Activated CD8-positive, alpha-beta memory T cell treated with anti-CD3 and anti-CD28 coated beads for 24 hours (primary cell): ENCODE measurements at regions not wholly inside any gene's neighbourhood (a gene's known extent, or its start where the extent isn't known, plus 50 kb on each side); places are given as distances from the start of the nearest gene placed in this dataset.
A peak's percentile ranks its signal among the peaks of the same experiment; 100 is the strongest.

ENCODE experiments used
- DNase-seq: peaks from one replicate; pipeline ENCODE4 v3.0.0-alpha.2; 2020

- DNase-seq = no peak
Observed at GRCh38 chr18:76771192-76771799, 51.1 kb upstream of the ZNF236 start.

GRCh38 chr18:76767954-76768353 lies 54.4 kb upstream of the ZNF236 start:
- DNase-seq = no peak

GRCh38 chr18:76766429-76766828 lies 55.9 kb upstream of the ZNF236 start:
- no peak for DNase-seq

- no peak for DNase-seq
Observed at GRCh38 chr18:76765649-76766048, 56.7 kb upstream of the ZNF236 start.

- DNase-seq = no peak
Observed at GRCh38 chr18:76764291-76764901, 58.0 kb upstream of the ZNF236 start.

- no peak for DNase-seq
Observed at GRCh38 chr18:76759056-76759455, 63.3 kb upstream of the ZNF236 start.

- DNase-seq = no peak
Observed at GRCh38 chr18:76757925-76758324, 64.4 kb upstream of the ZNF236 start.

GRCh38 chr18:76757335-76757734 lies 65.0 kb upstream of the ZNF236 start:
- DNase-seq = no peak

GRCh38 chr18:76756531-76757253 lies 65.7 kb upstream of the ZNF236 start:
- no peak for DNase-seq

GRCh38 chr18:76754351-76754750 lies 68.0 kb upstream of the ZNF236 start:
- no peak for DNase-seq

GRCh38 chr18:76752400-76752799 lies 70.0 kb upstream of the ZNF236 start:
- no peak for DNase-seq

- no peak for DNase-seq
Observed at GRCh38 chr18:76750917-76751890, 71.2 kb upstream of the ZNF236 start.

- no peak for DNase-seq
Observed at GRCh38 chr18:76750269-76750668, 72.1 kb upstream of the ZNF236 start.

- DNase-seq = no peak
Observed at GRCh38 chr18:76747676-76748075, 74.7 kb upstream of the ZNF236 start.

- no peak for DNase-seq
Observed at GRCh38 chr18:76741346-76741745, 81.0 kb upstream of the ZNF236 start.

GRCh38 chr18:76736309-76736708 lies 86.0 kb upstream of the ZNF236 start:
- DNase-seq = no peak

GRCh38 chr18:76730901-76731300 lies 91.5 kb upstream of the ZNF236 start:
- no peak for DNase-seq

- no peak for DNase-seq
Observed at GRCh38 chr18:76727589-76727988, 94.8 kb upstream of the ZNF236 start.

GRCh38 chr18:76725445-76725844 lies 96.9 kb upstream of the ZNF236 start:
- no peak for DNase-seq

GRCh38 chr18:76722224-76723061 lies 99.9 kb upstream of the ZNF236 start:
- DNase-seq = no peak

GRCh38 chr18:76721207-76721996 lies 101.0 kb upstream of the ZNF236 start:
- peak; percentile 76 for DNase-seq
